ENCODE measurements at regions not wholly inside any gene's neighbourhood (a gene's known extent, or its start where the extent isn't known, plus 50 kb on each side); places are given as distances from the start of the nearest gene placed in this dataset.

GRCh38 chr12:92600052-92600451 is 102.7 kb upstream of the PLEKHG7 start:
- H3K27me3 ChIP-seq (ENCODE audit: insufficient read depth, low read length): no peaks in the 10 kb centered on the region
- no peak overlapping the region for H3K27ac ChIP-seq (ENCODE audit: low read depth, low read length)
- H3K9me3 ChIP-seq (ENCODE audit: insufficient read depth, low read depth, low read length): peaks cover 24% of the 10 kb centered on the region
- H3K4me1 ChIP-seq (ENCODE audit: insufficient read depth, low read length): no peaks in the 10 kb centered on the region
- no peaks in the 10 kb centered on the region for H3K36me3 ChIP-seq (ENCODE audit: insufficient read depth, low read length)
- 99% methylated on average over 1 of the region's 1 CpG for WGBS
- no peak overlapping the region for H3K9ac ChIP-seq (ENCODE audit: low read depth, low read length)
- H3K4me3 ChIP-seq (ENCODE audit: low read length): no peak overlapping the region

DNA sequence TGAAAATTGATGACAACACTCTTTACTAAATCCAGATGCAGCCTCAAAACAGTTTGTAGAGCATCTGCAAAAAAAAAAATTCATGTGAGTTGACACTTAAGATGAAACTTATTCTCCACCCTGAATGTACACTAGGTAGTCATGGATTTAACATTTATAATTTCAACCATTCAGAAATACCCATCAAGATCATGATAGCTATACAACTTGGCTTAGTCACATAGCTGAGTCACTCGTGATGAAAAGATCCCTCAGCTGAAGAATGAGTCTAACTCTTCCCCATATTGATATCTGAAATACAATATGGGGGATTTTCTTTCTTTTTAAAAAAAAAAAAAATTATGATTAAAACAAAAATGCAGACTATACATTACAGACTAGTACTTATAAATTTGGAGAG is 104.8 kb upstream of the PLEKHG7 start:
- Histone ChIP-seq H3K4me3 (ENCODE audit: low read length) (no peak overlapping the region), H3K27me3 (ENCODE audit: insufficient read depth, low read length) (no peaks in the 10 kb centered on the region), H3K9me3 (ENCODE audit: insufficient read depth, low read depth, low read length) (peaks cover 24% of the 10 kb centered on the region), H3K9ac (ENCODE audit: low read depth, low read length) (no peak overlapping the region), H3K36me3 (ENCODE audit: insufficient read depth, low read length) (no peaks in the 10 kb centered on the region), H3K27ac (ENCODE audit: low read depth, low read length) (no peak overlapping the region), H3K4me1 (ENCODE audit: insufficient read depth, low read length) (no peaks in the 10 kb centered on the region)
- 91% methylated on average over 1 of the region's 1 CpG for WGBS

DNA sequence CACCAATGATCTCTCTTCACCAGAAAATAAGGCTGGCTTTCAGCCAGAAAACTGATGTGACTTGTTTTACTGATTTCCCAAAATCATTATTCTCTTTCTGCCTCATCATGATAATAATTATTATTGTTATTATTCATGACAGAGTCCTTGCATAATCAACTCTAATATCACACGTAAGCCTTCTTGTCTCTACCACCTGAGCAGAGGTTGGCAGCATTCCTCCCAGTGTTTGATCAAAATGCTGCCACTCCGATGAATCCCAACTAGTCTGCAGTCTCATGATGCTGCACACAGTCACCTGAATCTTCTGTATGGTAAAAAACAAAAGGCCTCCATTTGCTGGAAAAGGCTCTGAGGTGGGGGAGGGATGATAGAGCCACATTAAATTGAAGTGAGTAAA is 105.7 kb upstream of the PLEKHG7 start:
- peaks cover 24% of the 10 kb centered on the region for H3K9me3 ChIP-seq (ENCODE audit: insufficient read depth, low read depth, low read length)
- 96% methylated on average over 2 of the region's 2 CpGs for WGBS
- no peak overlapping the region for H3K27ac ChIP-seq (ENCODE audit: low read depth, low read length)

GRCh38 chr12:92596383-92596782 is 106.4 kb upstream of the PLEKHG7 start:
- WGBS: 94% methylated on average over 7 of the region's 7 CpGs
- Histone ChIP-seq H3K36me3 (ENCODE audit: insufficient read depth, low read length) (no peaks in the 10 kb centered on the region), H3K9me3 (ENCODE audit: insufficient read depth, low read depth, low read length) (peaks cover 21% of the 10 kb centered on the region), H3K27ac (ENCODE audit: low read depth, low read length) (no peak overlapping the region), H3K4me1 (ENCODE audit: insufficient read depth, low read length) (no peaks in the 10 kb centered on the region), H3K9ac (ENCODE audit: low read depth, low read length) (no peak overlapping the region), H3K4me3 (ENCODE audit: low read length) (no peak overlapping the region), H3K27me3 (ENCODE audit: insufficient read depth, low read length) (no peaks in the 10 kb centered on the region)

More for the DNA sequence above, 105.7 kb upstream of the PLEKHG7 start:
- Histone ChIP-seq H3K36me3 (ENCODE audit: insufficient read depth, low read length) (no peaks in the 10 kb centered on the region), H3K4me1 (ENCODE audit: insufficient read depth, low read length) (no peaks in the 10 kb centered on the region), H3K4me3 (ENCODE audit: low read length) (no peak overlapping the region), H3K27me3 (ENCODE audit: insufficient read depth, low read length) (no peaks in the 10 kb centered on the region), H3K9ac (ENCODE audit: low read depth, low read length) (no peak overlapping the region)

- Histone ChIP-seq H3K9me3 (ENCODE audit: insufficient read depth, low read depth, low read length) (peaks cover 19% of the 10 kb centered on the region), H3K27ac (ENCODE audit: low read depth, low read length) (no peak overlapping the region), H3K9ac (ENCODE audit: low read depth, low read length) (no peak overlapping the region), H3K4me3 (ENCODE audit: low read length) (no peak overlapping the region), H3K27me3 (ENCODE audit: insufficient read depth, low read length) (no peaks in the 10 kb centered on the region), H3K36me3 (ENCODE audit: insufficient read depth, low read length) (no peaks in the 10 kb centered on the region), H3K4me1 (ENCODE audit: insufficient read depth, low read length) (no peaks in the 10 kb centered on the region)
- WGBS: 100% methylated on average over 1 of the region's 1 CpG
These were observed 107.1 kb upstream of the PLEKHG7 start for GRCh38 chr12:92595663-92596062.

DNA sequence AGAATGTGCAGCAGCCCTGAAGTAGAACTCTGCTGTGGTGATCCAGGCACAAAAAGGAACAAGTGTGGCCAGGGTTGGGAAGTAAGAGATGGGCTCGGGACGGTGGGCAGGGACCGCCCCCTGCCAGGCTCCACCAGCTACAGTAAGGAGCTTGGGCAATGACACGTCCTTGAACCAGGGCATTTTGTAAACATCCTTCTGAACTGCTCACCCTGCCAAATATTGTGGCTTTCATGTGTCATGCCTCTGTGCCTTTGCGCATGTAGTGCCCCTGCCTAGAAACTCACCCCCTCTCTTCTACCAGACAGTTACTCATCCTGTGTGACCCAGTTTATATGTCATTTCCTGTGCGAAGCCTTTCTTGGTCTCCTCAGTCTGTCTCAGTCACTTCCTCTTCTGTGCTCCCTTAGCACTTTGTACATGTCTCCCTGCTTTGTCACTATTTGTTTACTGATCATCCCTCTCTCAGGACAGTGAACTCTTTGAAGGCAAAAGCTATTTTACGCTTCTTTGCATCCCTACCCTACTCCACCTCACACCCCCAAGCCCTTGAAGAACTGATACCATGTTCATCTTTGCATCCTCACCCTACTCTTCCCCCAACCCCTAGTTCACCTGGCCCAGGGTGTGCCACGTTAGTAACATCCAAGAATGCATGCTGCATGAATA is 108.9 kb upstream of the PLEKHG7 start:
- Histone ChIP-seq H3K36me3 (ENCODE audit: insufficient read depth, low read length) (no peaks in the 10 kb centered on the region), H3K4me3 (ENCODE audit: low read length) (no peak overlapping the region), H3K27me3 (ENCODE audit: insufficient read depth, low read length) (no peaks in the 10 kb centered on the region), H3K9me3 (ENCODE audit: insufficient read depth, low read depth, low read length) (0 out of 2 replicates have a peak, but pooled peaks cover 3% of the 10 kb centered on the region), H3K4me1 (ENCODE audit: insufficient read depth, low read length) (no peaks in the 10 kb centered on the region), H3K27ac (ENCODE audit: low read depth, low read length) (no peak overlapping the region), H3K9ac (ENCODE audit: low read depth, low read length) (no peak overlapping the region)
- WGBS: 91% methylated on average over 8 of the region's 8 CpGs

DNA sequence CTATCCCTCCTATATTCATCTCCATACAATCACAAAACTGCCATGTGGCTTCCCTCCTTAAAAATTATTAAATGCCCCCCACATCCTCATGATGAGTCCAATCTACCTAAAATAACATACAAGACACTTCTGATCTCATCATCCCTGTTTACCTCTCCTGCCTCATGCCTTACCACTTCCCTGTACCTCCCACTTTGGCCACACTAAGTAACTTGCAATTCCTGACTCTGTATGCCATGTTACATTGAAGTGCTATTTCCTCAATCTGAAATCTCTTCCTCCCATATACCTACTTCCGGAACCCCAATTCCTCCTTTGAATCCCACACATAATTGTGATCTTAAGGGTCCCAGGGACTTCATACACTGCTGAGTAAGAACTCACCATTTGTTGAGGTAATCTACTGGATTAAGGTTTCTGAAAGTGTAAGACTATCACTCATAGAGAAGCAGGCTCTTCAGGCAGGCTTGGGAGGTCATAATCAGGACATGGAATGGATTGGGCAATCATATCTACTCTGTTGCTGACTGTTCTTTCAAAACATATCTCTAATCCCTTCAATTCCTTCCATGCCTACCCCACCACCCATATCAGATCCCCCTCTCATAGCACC is 117.6 kb upstream of the PLEKHG7 start:
- Histone ChIP-seq H3K27me3 (ENCODE audit: insufficient read depth, low read length) (no peaks in the 10 kb centered on the region), H3K9me3 (ENCODE audit: insufficient read depth, low read depth, low read length) (no peaks in the 10 kb centered on the region), H3K4me3 (ENCODE audit: low read length) (no peak overlapping the region), H3K9ac (ENCODE audit: low read depth, low read length) (no peak overlapping the region), H3K36me3 (ENCODE audit: insufficient read depth, low read length) (no peaks in the 10 kb centered on the region), H3K4me1 (ENCODE audit: insufficient read depth, low read length) (no peaks in the 10 kb centered on the region), H3K27ac (ENCODE audit: low read depth, low read length) (no peak overlapping the region)
- WGBS: 95% methylated on average over 1 of the region's 1 CpG

DNA sequence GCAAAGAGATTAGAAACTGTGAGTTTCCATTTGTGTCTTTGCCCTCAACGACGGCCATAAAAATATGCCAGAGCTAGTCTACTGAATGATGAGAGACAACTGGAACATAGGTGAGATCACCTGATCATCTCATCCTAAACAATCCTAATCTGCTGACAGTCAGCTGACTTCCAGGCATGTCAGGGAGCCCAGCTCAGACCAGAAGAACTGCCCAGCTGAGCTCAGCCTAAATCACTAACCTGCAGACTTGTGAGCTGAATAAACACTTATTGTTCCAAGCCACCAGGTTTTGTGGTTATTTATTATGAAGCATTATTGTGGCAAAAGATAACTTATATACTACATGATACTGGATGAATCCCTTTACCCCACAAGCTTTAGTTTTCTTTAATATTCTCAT is 118.9 kb upstream of the PLEKHG7 start:
- Histone ChIP-seq H3K4me1 (ENCODE audit: insufficient read depth, low read length) (no peaks in the 10 kb centered on the region), H3K4me3 (ENCODE audit: low read length) (no peak overlapping the region), H3K9ac (ENCODE audit: low read depth, low read length) (no peak overlapping the region), H3K9me3 (ENCODE audit: insufficient read depth, low read depth, low read length) (no peaks in the 10 kb centered on the region), H3K27me3 (ENCODE audit: insufficient read depth, low read length) (no peaks in the 10 kb centered on the region), H3K27ac (ENCODE audit: low read depth, low read length) (no peak overlapping the region), H3K36me3 (ENCODE audit: insufficient read depth, low read length) (no peaks in the 10 kb centered on the region)
- WGBS: 100% methylated on average over 2 of the region's 2 CpGs

DNA sequence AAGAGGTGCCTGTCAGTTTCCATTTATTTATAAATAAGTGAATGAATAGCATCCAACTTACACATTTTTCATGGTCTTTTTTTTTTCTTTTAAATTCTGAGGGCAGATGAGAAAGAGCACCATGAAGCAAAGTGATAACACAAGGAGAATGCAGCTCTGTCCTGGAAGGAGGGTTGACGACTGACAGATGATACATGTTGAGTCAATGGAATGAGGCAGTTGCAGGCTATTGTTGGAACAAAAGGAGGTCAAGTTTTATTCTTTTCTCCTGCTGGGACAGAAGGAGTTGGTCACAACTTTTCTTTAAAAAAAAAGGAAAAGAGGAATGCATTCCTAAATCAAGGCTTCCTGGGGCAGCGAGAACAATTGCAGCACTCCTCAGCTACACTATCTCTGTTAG is 119.9 kb upstream of the PLEKHG7 start:
- Histone ChIP-seq H3K27ac (ENCODE audit: low read depth, low read length) (no peak overlapping the region; the same call in 1 of the 2 replicates), H3K4me3 (ENCODE audit: low read length) (no peak overlapping the region), H3K27me3 (ENCODE audit: insufficient read depth, low read length) (no peaks in the 10 kb centered on the region), H3K36me3 (ENCODE audit: insufficient read depth, low read length) (no peaks in the 10 kb centered on the region), H3K4me1 (ENCODE audit: insufficient read depth, low read length) (no peaks in the 10 kb centered on the region), H3K9me3 (ENCODE audit: insufficient read depth, low read depth, low read length) (no peaks in the 10 kb centered on the region), H3K9ac (ENCODE audit: low read depth, low read length) (no peak overlapping the region)
- 67% methylated on average over 2 of the region's 2 CpGs for WGBS

- H3K36me3 ChIP-seq (ENCODE audit: insufficient read depth, low read length): no peaks in the 10 kb centered on the region
- H3K9me3 ChIP-seq (ENCODE audit: insufficient read depth, low read depth, low read length): no peaks in the 10 kb centered on the region
- no peaks in the 10 kb centered on the region for H3K27me3 ChIP-seq (ENCODE audit: insufficient read depth, low read length)
- no peak overlapping the region for H3K4me3 ChIP-seq (ENCODE audit: low read length)
- H3K9ac ChIP-seq (ENCODE audit: low read depth, low read length): no peak overlapping the region
- no peaks in the 10 kb centered on the region for H3K4me1 ChIP-seq (ENCODE audit: insufficient read depth, low read length)
- H3K27ac ChIP-seq (ENCODE audit: low read depth, low read length): no peak overlapping the region; the same call in 1 of the 2 replicates
- 92% methylated on average over 4 of the region's 4 CpGs for WGBS
These were observed 120.3 kb upstream of the PLEKHG7 start for GRCh38 chr12:92582475-92582874.

DNA sequence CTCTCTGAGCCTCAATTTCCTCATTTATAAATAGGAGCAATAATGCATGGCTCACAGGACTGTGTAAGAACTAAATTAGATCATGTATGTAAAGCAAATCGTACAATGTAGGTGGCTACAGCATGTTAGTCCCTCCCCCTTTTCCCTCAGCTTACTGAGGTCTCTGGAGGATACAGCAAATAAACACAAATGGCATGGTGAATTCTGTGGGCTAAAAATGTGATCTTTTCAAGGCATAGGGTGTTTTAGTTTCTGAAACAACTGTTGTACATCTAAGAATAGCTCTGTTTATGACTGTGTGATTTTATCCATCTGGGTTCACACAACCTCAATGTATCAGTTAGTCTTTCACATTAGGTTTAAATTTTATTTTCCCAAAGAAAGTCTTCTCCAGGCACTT is 121.2 kb upstream of the PLEKHG7 start:
- WGBS: 93% methylated on average over 1 of the region's 1 CpG

More for the DNA sequence above, 121.2 kb upstream of the PLEKHG7 start:
- Histone ChIP-seq H3K9me3 (ENCODE audit: insufficient read depth, low read depth, low read length) (no peaks in the 10 kb centered on the region), H3K9ac (ENCODE audit: low read depth, low read length) (no peak overlapping the region), H3K36me3 (ENCODE audit: insufficient read depth, low read length) (no peaks in the 10 kb centered on the region), H3K4me3 (ENCODE audit: low read length) (no peak overlapping the region), H3K4me1 (ENCODE audit: insufficient read depth, low read length) (no peaks in the 10 kb centered on the region), H3K27me3 (ENCODE audit: insufficient read depth, low read length) (no peaks in the 10 kb centered on the region), H3K27ac (ENCODE audit: low read depth, low read length) (no peak overlapping the region)

All from HUES64 (cell line).